ENCODE measurements at regions not wholly inside any gene's neighbourhood (a gene's known extent, or its start where the extent isn't known, plus 50 kb on each side); places are given as distances from the start of the nearest gene placed in this dataset.

- TF ChIP-seq POLR2A (IDR thresholded peaks at IDR 0.05): no peak
- no peak for TF ChIP-seq CTCF (IDR thresholded peaks at IDR 0.05)
These were observed 214.9 kb upstream of the SEMA6A start for GRCh38 chr5:116789522-116789921.

Measured in Peyer's patch (tissue), 4 donors.